GM21360 (cell line): ENCODE measurements at regions not wholly inside any gene's neighbourhood (a gene's known extent, or its start where the extent isn't known, plus 50 kb on each side); places are given as distances from the start of the nearest gene placed in this dataset.
A peak's percentile ranks its signal among the peaks of the same experiment; 100 is the strongest.
"Not testable (repeated sequence)": the region's sequence is repeated elsewhere in the genome, so short reads cannot be mapped to it uniquely, and the experiment has no call there.

Source experiments
- ATAC-seq: cut with Tn5 transposase; IDR thresholded peaks from one replicate; pipeline ENCODE4 v1.9.1; 2021; ENCODE audit warnings: mild to moderate bottlenecking, moderate library complexity; ENCODE audit not compliant: unreplicated experiment

- no peak for ATAC-seq
These were observed 493.5 kb downstream of the EBF1 start for GRCh38 chr5:158606233-158606632.

GRCh38 chr5:158602981-158603380, 496.7 kb downstream of the EBF1 start:
- no peak for ATAC-seq

- ATAC-seq, result no peak
These were observed 498.6 kb downstream of the EBF1 start for GRCh38 chr5:158601118-158601517.

- ATAC-seq, result no peak
These were observed 499.0 kb downstream of the EBF1 start for GRCh38 chr5:158600679-158601078.

GRCh38 chr5:158599157-158599556, 500.6 kb downstream of the EBF1 start:
- no peak for ATAC-seq

GRCh38 chr5:158594595-158595242, 505.0 kb downstream of the EBF1 start:
- ATAC-seq, result no peak

- no peak for ATAC-seq
These were observed 505.8 kb downstream of the EBF1 start for GRCh38 chr5:158593925-158594324.

- ATAC-seq, result no peak
These were observed 508.3 kb downstream of the EBF1 start for GRCh38 chr5:158591301-158591863.

GRCh38 chr5:158590746-158591300, 508.9 kb downstream of the EBF1 start:
- no peak for ATAC-seq

- no peak for ATAC-seq
These were observed 509.8 kb downstream of the EBF1 start for GRCh38 chr5:158589939-158590338.

- ATAC-seq, result no peak
These were observed 511.1 kb downstream of the EBF1 start for GRCh38 chr5:158588617-158589016.

- ATAC-seq, result no peak
These were observed 513.7 kb downstream of the EBF1 start for GRCh38 chr5:158586054-158586453.

GRCh38 chr5:158582669-158583068, 517.0 kb downstream of the EBF1 start:
- not testable (repeated sequence) for ATAC-seq

- ATAC-seq, result no peak
These were observed 525.9 kb downstream of the EBF1 start for GRCh38 chr5:158573829-158574228.

GRCh38 chr5:158570502-158570901, 529.2 kb downstream of the EBF1 start:
- no peak for ATAC-seq

- ATAC-seq, result no peak
These were observed 530.2 kb downstream of the EBF1 start for GRCh38 chr5:158569534-158569933.

- no peak for ATAC-seq
These were observed 534.5 kb downstream of the EBF1 start for GRCh38 chr5:158565017-158565789.

GRCh38 chr5:158563760-158564390, 535.8 kb downstream of the EBF1 start:
- ATAC-seq, result no peak

- ATAC-seq, result no peak
These were observed 538.0 kb downstream of the EBF1 start for GRCh38 chr5:158561562-158562190.

- ATAC-seq, result peak; percentile 89
These were observed 539.5 kb downstream of the EBF1 start for GRCh38 chr5:158560170-158560569.

- no peak for ATAC-seq
These were observed 540.1 kb downstream of the EBF1 start for GRCh38 chr5:158559643-158560042.
